Adrenal gland (tissue), 9 donors: ENCODE measurements at regions not wholly inside any gene's neighbourhood (a gene's known extent, or its start where the extent isn't known, plus 50 kb on each side); places are given as distances from the start of the nearest gene placed in this dataset.

Experiments used
- DNase-seq, 7 donors: peaks; one replicate each; pipeline ENCODE4 v3.0.0-alpha.2; 2019 to 2020
- H3K27ac ChIP-seq, 5 donors: fragments of 200-600 bp; sonication (generic) in 4 of 5; 1 replicate in 3 of 5; 2 replicates in 2 of 5; pipeline versions ENCODE4 v1.5.1 to v1.8.0; 2016 to 2020; ENCODE audit warnings: mild to moderate bottlenecking in 1 of 5
- H3K27me3 ChIP-seq: fragments of 200-600 bp; 2 replicates; pipeline ENCODE4 v1.8.0; 2021
- H3K36me3 ChIP-seq, 2 donors: fragments of 200-600 bp; replicated peaks in 1 of 2; 1 replicate in 1 of 2; 2 replicates in 1 of 2; pipeline versions ENCODE4 v1.5.1 to v1.8.0; 2018 to 2022
- H3K4me1 ChIP-seq, 2 donors: fragments of 200-600 bp; replicated peaks in 1 of 2; 1 replicate in 1 of 2; 2 replicates in 1 of 2; pipeline versions ENCODE4 v1.5.1 to v1.8.0; 2018 to 2021
- H3K4me3 ChIP-seq, 4 donors: fragments of 200-600 bp; sonication (generic) in 3 of 4; one replicate each; pipeline ENCODE4 v1.5.1; 2016 to 2018
- H3K9me3 ChIP-seq, 3 donors: fragments of 200-600 bp; sonication (generic) in 1 of 3; replicated peaks in 1 of 3; 1 replicate in 2 of 3; 2 replicates in 1 of 3; pipeline versions ENCODE4 v1.5.1 to v1.8.0; 2016 to 2021
- CTCF ChIP-seq, 6 experiments: fragments of 450-650 bp in 4 of 6; fragments of 200-600 bp in 2 of 6; sonication (generic) in 1 of 6; IDR thresholded peaks; 1 replicate in 5 of 6; 2 replicates in 1 of 6; pipeline versions ENCODE4 v1.5.1 to v1.8.0; 2016 to 2021; ENCODE audit warnings: antibody characterized with exemption in 6 of 6, mild to moderate bottlenecking in 2 of 6, moderate library complexity in 1 of 6
- POLR2A ChIP-seq, 2 donors: fragments of 450-650 bp; IDR thresholded peaks; one replicate each; pipeline ENCODE4 v1.6.1; 2017; ENCODE audit warnings: antibody characterized with exemption in 2 of 2, mild to moderate bottlenecking in 2 of 2, moderate library complexity in 1 of 2
- WGBS, 4 donors: extraction: QIAGEN DNeasy Blood & Tissue Kit in 2 of 4; methylation state at CpG; one replicate each; pipeline versions ENCODE4 v1.1.5 to v1.1.7; 2013 to 2017; 5-methylcytosine and 5-hydroxymethylcytosine counted together
- intact Hi-C, 2 donors: fragments of 100-400 bp; cut with DNase I; formaldehyde crosslinking; loops; one replicate each; pipeline versions ENCODE4 v1.14.1 to v1.15.0; 2022 to 2023
- donor health status: healthy with polysubstance abuse.
- donor health status: Bipolar disorder and iron deficiency.
- donor health status: DM: yes; HTN: yes; CAD: no.
- donor health status: DM: no; HTN: no; CAD: no.
- donor health status: DM: no; HTN: no; CAD: no.

- TF ChIP-seq POLR2A (IDR thresholded peaks at IDR 0.05), result no peak
- no peak for TF ChIP-seq CTCF (IDR thresholded peaks at IDR 0.05)
- H3K36me3 ChIP-seq, result no peaks in the 10 kb centered on the region
- H3K27me3 ChIP-seq, result peaks cover 6% of the 10 kb centered on the region
- no peak overlapping the region for H3K4me3 ChIP-seq
- WGBS, 4 donors, result 80 to 84% (median 82%) methylated on average over 14 of the region's 14 CpGs
- no peak overlapping the region for H3K27ac ChIP-seq
- H3K9me3 ChIP-seq, result no peaks in the 10 kb centered on the region
- H3K4me1 ChIP-seq, result no peaks in the 10 kb centered on the region
- DNase-seq, result no peak
- intact Hi-C loops, result no loop called here
These were observed 92.8 kb upstream of the MITF start for GRCh38 chr3:69646287-69647067.

- H3K9me3 ChIP-seq, result no peaks in the 10 kb centered on the region
- H3K4me3 ChIP-seq, result no peak overlapping the region
- intact Hi-C loops, result no loop called here
- no peak overlapping the region for H3K27ac ChIP-seq
- TF ChIP-seq POLR2A (IDR thresholded peaks at IDR 0.05), result no peak
- TF ChIP-seq CTCF (IDR thresholded peaks at IDR 0.05), result no peak
- 56 to 68% (median 63%) methylated on average over 5 of the region's 5 CpGs for WGBS, 4 donors
- no peak for DNase-seq
- no peaks in the 10 kb centered on the region for H3K27me3 ChIP-seq
- no peaks in the 10 kb centered on the region for H3K4me1 ChIP-seq
- no peaks in the 10 kb centered on the region for H3K36me3 ChIP-seq
These were observed 96.7 kb upstream of the MITF start for GRCh38 chr3:69642606-69643005.

- TF ChIP-seq POLR2A (IDR thresholded peaks at IDR 0.05) (no peak), CTCF (IDR thresholded peaks at IDR 0.05) (no peak)
- no peaks in the 10 kb centered on the region for H3K36me3 ChIP-seq
- no peaks in the 10 kb centered on the region for H3K9me3 ChIP-seq
- no peak overlapping the region for H3K27ac ChIP-seq
- intact Hi-C loops, result no loop called here
- no peak overlapping the region for H3K4me3 ChIP-seq
- no peaks in the 10 kb centered on the region for H3K27me3 ChIP-seq
- DNase-seq, result no peak
- no peaks in the 10 kb centered on the region for H3K4me1 ChIP-seq
- WGBS, 4 donors, result 29 to 46% (median 41%) methylated on average over 1 of the region's 1 CpG
These were observed 99.4 kb upstream of the MITF start for GRCh38 chr3:69639851-69640250.

- TF ChIP-seq POLR2A (IDR thresholded peaks at IDR 0.05) (no peak), CTCF (IDR thresholded peaks at IDR 0.05) (no peak)
- DNase-seq, result no peak
- intact Hi-C loops, result no loop called here
- no peaks in the 10 kb centered on the region for H3K9me3 ChIP-seq
- H3K27ac ChIP-seq, result no peak overlapping the region
- no peaks in the 10 kb centered on the region for H3K36me3 ChIP-seq
- no peaks in the 10 kb centered on the region for H3K4me1 ChIP-seq
- H3K27me3 ChIP-seq, result no peaks in the 10 kb centered on the region
- no peak overlapping the region for H3K4me3 ChIP-seq
- 6 to 24% (median 20%) methylated on average over 1 of the region's 1 CpG for WGBS, 4 donors
These were observed 110.3 kb upstream of the MITF start for GRCh38 chr3:69628951-69629350.
